ENCODE measurements at regions not wholly inside any gene's neighbourhood (a gene's known extent, or its start where the extent isn't known, plus 50 kb on each side); places are given as distances from the start of the nearest gene placed in this dataset.
"Not testable (repeated sequence)": the region's sequence is repeated elsewhere in the genome, so short reads cannot be mapped to it uniquely, and the experiment has no call there.

DNA sequence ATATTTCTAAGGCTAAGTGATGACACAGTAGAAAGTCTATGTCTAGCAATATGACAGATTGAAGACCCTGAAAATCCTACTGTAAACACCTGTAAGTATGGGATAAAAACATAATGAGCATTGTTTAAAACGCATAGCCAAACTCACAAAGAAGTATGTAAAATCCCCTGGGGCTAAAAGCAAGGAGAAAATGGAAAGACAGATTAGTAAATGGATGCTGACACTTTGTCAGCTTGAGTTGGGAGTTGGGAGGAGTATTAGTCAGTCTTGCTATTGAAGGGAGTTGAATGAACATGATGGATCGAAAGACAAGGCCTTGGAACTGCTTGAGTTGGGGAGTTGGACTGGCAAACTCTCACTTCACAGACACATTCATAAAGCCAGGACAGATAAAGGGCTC, 79.0 kb upstream of the PRKD1 start:
- no peaks in the 10 kb centered on the region for H3K9me3 ChIP-seq (ENCODE audit: control insufficient read depth in 2 of 2, low read length in 2 of 2)
- DNase-seq = no peak
- no peak for ATAC-seq (ENCODE audit: low read depth in 2 of 2)
- no peaks in the 10 kb centered on the region for H3K27me3 ChIP-seq (ENCODE audit: control insufficient read depth, insufficient read depth, low read length)
- peaks cover 0 to 12% (median 6%) of the 10 kb centered on the region in 7 donors for H3K9me3 Mint-ChIP-seq
- no peaks in the 10 kb centered on the region for H3K27me3 Mint-ChIP-seq
- H3K27ac Mint-ChIP-seq = no peak overlapping the region
- H3K4me1 Mint-ChIP-seq = no peaks in the 10 kb centered on the region
- H3K4me3 Mint-ChIP-seq = no peak overlapping the region
- no peak overlapping the region for H3K4me3 ChIP-seq (ENCODE audit: low read depth, low read length)
- H3K36me3 ChIP-seq (ENCODE audit: control insufficient read depth, insufficient read depth, low read length) = no peaks in the 10 kb centered on the region
- no peaks in the 10 kb centered on the region for H3K4me1 ChIP-seq (ENCODE audit: control insufficient read depth, insufficient read depth, low read length, poor library complexity, severe bottlenecking)
- no peak overlapping the region for H3K27ac ChIP-seq (ENCODE audit: insufficient read depth, low read length, poor library complexity, severe bottlenecking)
- H3K36me3 Mint-ChIP-seq = no peaks in the 10 kb centered on the region

DNA sequence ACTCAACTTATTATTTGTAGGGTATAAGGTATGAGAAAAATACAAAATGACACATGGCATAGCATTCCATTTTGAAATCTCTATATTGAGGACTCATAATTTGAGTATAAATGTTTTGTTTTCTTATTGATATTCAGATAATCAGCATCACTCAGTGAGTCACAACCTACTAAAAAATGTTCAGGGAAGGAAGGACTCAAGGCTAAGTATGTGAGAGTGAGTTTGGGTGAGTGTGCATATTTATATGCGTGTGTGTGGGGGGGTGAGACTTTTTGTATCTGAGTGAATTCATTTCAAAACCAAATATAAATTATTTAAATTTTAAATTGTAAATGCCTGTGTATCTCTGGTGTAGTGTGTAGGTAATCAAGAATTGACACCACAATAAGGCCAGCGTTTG, 87.8 kb upstream of the PRKD1 start:
- H3K4me3 ChIP-seq (ENCODE audit: low read depth, low read length) = no peak overlapping the region
- no peaks in the 10 kb centered on the region for H3K4me1 ChIP-seq (ENCODE audit: control insufficient read depth, insufficient read depth, low read length, poor library complexity, severe bottlenecking)
- Mint-ChIP-seq H3K4me3 (no peak overlapping the region), H3K27ac (no peak overlapping the region), H3K4me1 (no peaks in the 10 kb centered on the region), H3K36me3 (no peaks in the 10 kb centered on the region), H3K9me3 (peaks cover 2 to 24% (median 7%) of the 10 kb centered on the region in 7 donors), H3K27me3 (no peaks in the 10 kb centered on the region)
- no peaks in the 10 kb centered on the region for H3K36me3 ChIP-seq (ENCODE audit: control insufficient read depth, insufficient read depth, low read length)
- H3K27ac ChIP-seq (ENCODE audit: insufficient read depth, low read length, poor library complexity, severe bottlenecking) = no peak overlapping the region
- ATAC-seq (ENCODE audit: low read depth in 2 of 2) (no peak), DNase-seq (no peak)
- H3K27me3 ChIP-seq (ENCODE audit: control insufficient read depth, insufficient read depth, low read length) = no peaks in the 10 kb centered on the region
- no peaks in the 10 kb centered on the region for H3K9me3 ChIP-seq (ENCODE audit: control insufficient read depth in 2 of 2, low read length in 2 of 2)

DNA sequence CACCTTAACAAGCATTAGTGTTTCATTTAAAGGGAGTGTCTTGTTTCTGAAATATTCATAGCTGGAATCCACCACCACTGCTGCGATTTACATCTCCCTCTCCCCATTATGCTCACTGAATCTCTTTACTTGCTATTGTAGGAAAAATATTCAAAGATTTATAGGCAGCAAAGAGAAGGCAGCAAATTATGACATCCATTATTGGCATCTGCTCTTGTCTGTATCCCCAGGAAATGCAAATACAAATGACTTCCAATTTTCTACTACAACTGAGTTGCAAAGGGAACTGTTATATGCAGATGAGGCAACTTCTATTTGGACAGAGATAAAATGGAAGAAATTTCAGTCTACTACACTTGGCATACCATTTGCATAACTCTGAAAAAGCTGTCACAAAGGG, 88.4 kb upstream of the PRKD1 start:
- no peaks in the 10 kb centered on the region for H3K9me3 ChIP-seq (ENCODE audit: control insufficient read depth in 2 of 2, low read length in 2 of 2)
- no peak overlapping the region for H3K4me3 ChIP-seq (ENCODE audit: low read depth, low read length)
- ATAC-seq (ENCODE audit: low read depth in 2 of 2) (no peak), DNase-seq (no peak)
- Mint-ChIP-seq H3K4me1 (no peaks in the 10 kb centered on the region), H3K36me3 (no peaks in the 10 kb centered on the region), H3K27ac (no peak overlapping the region), H3K27me3 (no peaks in the 10 kb centered on the region), H3K9me3 (peaks cover 2 to 24% (median 7%) of the 10 kb centered on the region in 7 donors), H3K4me3 (no peak overlapping the region)
- H3K27me3 ChIP-seq (ENCODE audit: control insufficient read depth, insufficient read depth, low read length) = no peaks in the 10 kb centered on the region
- no peaks in the 10 kb centered on the region for H3K4me1 ChIP-seq (ENCODE audit: control insufficient read depth, insufficient read depth, low read length, poor library complexity, severe bottlenecking)
- no peak overlapping the region for H3K27ac ChIP-seq (ENCODE audit: insufficient read depth, low read length, poor library complexity, severe bottlenecking)
- no peaks in the 10 kb centered on the region for H3K36me3 ChIP-seq (ENCODE audit: control insufficient read depth, insufficient read depth, low read length)

DNA sequence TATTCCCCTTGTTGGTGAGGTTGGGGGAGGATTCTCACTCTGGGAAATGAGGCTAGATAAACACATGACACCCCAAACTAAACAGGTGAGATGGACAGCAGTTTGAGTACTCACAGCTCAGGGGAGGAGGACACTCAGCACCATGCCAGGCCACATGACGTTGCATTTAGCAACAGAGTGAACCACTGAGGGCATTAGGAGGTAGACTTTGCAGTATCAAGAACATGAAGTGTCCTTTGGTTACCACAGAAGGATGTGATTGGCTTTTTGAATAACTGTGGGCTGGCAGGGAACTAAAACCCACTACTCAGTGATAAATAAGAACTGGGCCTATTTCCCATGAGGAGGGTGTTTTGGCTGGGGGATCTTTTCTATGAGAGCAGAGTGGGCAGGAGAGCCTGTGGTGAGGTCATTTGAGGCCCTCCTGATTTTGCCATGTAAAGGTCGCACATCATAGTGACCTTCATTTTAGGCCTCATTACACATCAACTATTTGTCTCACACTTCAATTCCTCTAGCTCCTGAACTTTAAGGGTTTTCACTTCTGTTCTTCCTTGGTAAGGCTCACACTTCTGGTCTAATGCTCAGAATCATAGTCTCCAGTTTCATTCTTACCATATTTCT, 89.8 kb upstream of the PRKD1 start:
- Histone ChIP-seq H3K4me3 (ENCODE audit: low read depth, low read length) (no peak overlapping the region), H3K27me3 (ENCODE audit: control insufficient read depth, insufficient read depth, low read length) (no peaks in the 10 kb centered on the region), H3K4me1 (ENCODE audit: control insufficient read depth, insufficient read depth, low read length, poor library complexity, severe bottlenecking) (no peaks in the 10 kb centered on the region), H3K9me3 (ENCODE audit: control insufficient read depth in 2 of 2, low read length in 2 of 2) (no peaks in the 10 kb centered on the region), H3K27ac (ENCODE audit: insufficient read depth, low read length, poor library complexity, severe bottlenecking) (no peak overlapping the region), H3K36me3 (ENCODE audit: control insufficient read depth, insufficient read depth, low read length) (no peaks in the 10 kb centered on the region)
- Mint-ChIP-seq H3K36me3 (no peaks in the 10 kb centered on the region), H3K4me1 (no peaks in the 10 kb centered on the region), H3K9me3 (peaks cover 0 to 20% (median 5%) of the 10 kb centered on the region in 7 donors), H3K27me3 (no peaks in the 10 kb centered on the region), H3K4me3 (no peak overlapping the region), H3K27ac (no peak overlapping the region)
- DNase-seq (no peak), ATAC-seq (ENCODE audit: low read depth in 2 of 2) (no peak)

DNA sequence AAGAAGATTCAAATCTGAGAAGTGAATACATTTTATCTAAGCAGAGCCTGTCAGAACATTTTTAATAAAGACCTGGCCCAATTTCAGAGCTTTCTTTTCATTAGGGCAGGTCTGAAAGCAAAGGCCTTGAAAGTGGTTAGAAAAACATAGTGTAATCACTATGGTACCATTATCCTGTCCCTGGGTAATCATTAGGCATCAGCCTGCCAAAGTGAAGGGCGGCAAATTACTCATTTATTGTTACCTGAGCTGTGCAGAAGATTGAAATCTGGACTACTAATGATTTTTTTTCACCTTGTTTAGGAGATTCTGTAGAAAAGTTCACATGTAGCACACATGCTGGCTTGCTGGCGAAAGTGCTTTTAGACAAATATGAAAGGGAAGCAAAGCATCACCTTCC, 92.6 kb upstream of the PRKD1 start:
- no peak overlapping the region for H3K4me3 Mint-ChIP-seq
- no peaks in the 10 kb centered on the region for H3K27me3 ChIP-seq (ENCODE audit: control insufficient read depth, insufficient read depth, low read length)
- no peaks in the 10 kb centered on the region for H3K9me3 ChIP-seq (ENCODE audit: control insufficient read depth in 2 of 2, low read length in 2 of 2)
- no peaks in the 10 kb centered on the region for H3K36me3 ChIP-seq (ENCODE audit: control insufficient read depth, insufficient read depth, low read length)
- no peaks in the 10 kb centered on the region for H3K36me3 Mint-ChIP-seq
- no peaks in the 10 kb centered on the region for H3K4me1 ChIP-seq (ENCODE audit: control insufficient read depth, insufficient read depth, low read length, poor library complexity, severe bottlenecking)
- H3K9me3 Mint-ChIP-seq = peaks cover 0 to 28% (median 8%) of the 10 kb centered on the region in 7 donors
- no peak overlapping the region for H3K27ac Mint-ChIP-seq
- no peak overlapping the region for H3K27ac ChIP-seq (ENCODE audit: insufficient read depth, low read length, poor library complexity, severe bottlenecking)
- H3K27me3 Mint-ChIP-seq = peaks cover 4% of the 10 kb centered on the region
- no peaks in the 10 kb centered on the region for H3K4me1 Mint-ChIP-seq
- DNase-seq (no peak), ATAC-seq (ENCODE audit: low read depth in 2 of 2) (no peak)
- H3K4me3 ChIP-seq (ENCODE audit: low read depth, low read length) = no peak overlapping the region

DNA sequence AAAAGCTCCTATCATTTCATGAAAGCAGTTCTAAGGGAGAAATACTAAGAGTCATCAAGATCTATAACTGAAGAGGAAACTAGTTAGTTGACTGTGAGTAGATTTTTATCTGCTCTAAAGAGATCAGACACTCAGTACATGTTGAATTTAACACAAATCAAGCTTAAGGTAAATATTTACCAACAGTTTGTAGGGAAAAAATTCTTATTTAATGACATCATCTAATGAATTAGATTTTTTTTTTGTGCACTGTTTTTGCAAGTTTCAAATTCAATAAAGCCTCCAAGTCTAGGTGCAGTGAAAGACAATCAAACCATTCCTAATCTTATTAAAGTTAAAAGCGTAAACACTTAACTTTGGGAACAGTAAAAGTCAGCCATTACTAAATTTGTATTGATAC, 93.0 kb upstream of the PRKD1 start:
- H3K4me1 Mint-ChIP-seq = no peaks in the 10 kb centered on the region
- peaks cover 4% of the 10 kb centered on the region for H3K27me3 Mint-ChIP-seq
- H3K27ac Mint-ChIP-seq = no peak overlapping the region
- no peak overlapping the region for H3K4me3 Mint-ChIP-seq
- Histone ChIP-seq H3K4me1 (ENCODE audit: control insufficient read depth, insufficient read depth, low read length, poor library complexity, severe bottlenecking) (no peaks in the 10 kb centered on the region), H3K27me3 (ENCODE audit: control insufficient read depth, insufficient read depth, low read length) (no peaks in the 10 kb centered on the region), H3K4me3 (ENCODE audit: low read depth, low read length) (no peak overlapping the region), H3K36me3 (ENCODE audit: control insufficient read depth, insufficient read depth, low read length) (no peaks in the 10 kb centered on the region), H3K27ac (ENCODE audit: insufficient read depth, low read length, poor library complexity, severe bottlenecking) (no peak overlapping the region), H3K9me3 (ENCODE audit: control insufficient read depth in 2 of 2, low read length in 2 of 2) (no peaks in the 10 kb centered on the region)
- H3K9me3 Mint-ChIP-seq = peaks cover 0 to 28% (median 8%) of the 10 kb centered on the region in 7 donors
- no peaks in the 10 kb centered on the region for H3K36me3 Mint-ChIP-seq
- ATAC-seq (ENCODE audit: low read depth in 2 of 2) (no peak), DNase-seq (no peak)

DNA sequence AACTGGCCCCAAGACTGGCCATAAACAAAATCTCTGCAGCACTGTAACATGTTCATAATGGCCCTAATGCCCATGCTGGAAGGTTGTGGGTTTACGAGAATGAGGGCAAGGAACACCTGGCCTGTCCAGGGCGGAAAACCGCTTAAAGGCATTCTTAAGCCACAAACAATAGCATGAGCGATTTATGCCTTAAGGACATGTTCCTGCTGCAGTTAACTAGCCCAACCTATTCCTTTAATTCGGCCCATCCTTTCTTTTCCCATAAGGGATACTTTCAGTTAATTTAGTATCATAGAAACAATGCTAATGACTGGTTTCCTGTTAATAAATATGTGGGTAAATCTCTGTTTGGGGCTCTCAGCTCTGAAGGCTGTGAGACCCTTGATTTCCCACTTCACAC, 95.7 kb upstream of the PRKD1 start:
- H3K9me3 ChIP-seq (ENCODE audit: control insufficient read depth in 2 of 2, low read length in 2 of 2); ATAC-seq (ENCODE audit: low read depth in 2 of 2); H3K27me3 Mint-ChIP-seq; H3K27ac Mint-ChIP-seq; H3K4me1 ChIP-seq (ENCODE audit: control insufficient read depth, insufficient read depth, low read length, poor library complexity, severe bottlenecking); H3K36me3 ChIP-seq (ENCODE audit: control insufficient read depth, insufficient read depth, low read length); H3K4me3 ChIP-seq (ENCODE audit: low read depth, low read length); H3K27ac ChIP-seq (ENCODE audit: insufficient read depth, low read length, poor library complexity, severe bottlenecking); H3K4me1 Mint-ChIP-seq; H3K27me3 ChIP-seq (ENCODE audit: control insufficient read depth, insufficient read depth, low read length); H3K4me3 Mint-ChIP-seq; DNase-seq; H3K36me3 Mint-ChIP-seq: not testable (repeated sequence)
- H3K9me3 Mint-ChIP-seq = peaks cover 0 to 24% (median 8%) of the 10 kb centered on the region in 7 donors

DNA sequence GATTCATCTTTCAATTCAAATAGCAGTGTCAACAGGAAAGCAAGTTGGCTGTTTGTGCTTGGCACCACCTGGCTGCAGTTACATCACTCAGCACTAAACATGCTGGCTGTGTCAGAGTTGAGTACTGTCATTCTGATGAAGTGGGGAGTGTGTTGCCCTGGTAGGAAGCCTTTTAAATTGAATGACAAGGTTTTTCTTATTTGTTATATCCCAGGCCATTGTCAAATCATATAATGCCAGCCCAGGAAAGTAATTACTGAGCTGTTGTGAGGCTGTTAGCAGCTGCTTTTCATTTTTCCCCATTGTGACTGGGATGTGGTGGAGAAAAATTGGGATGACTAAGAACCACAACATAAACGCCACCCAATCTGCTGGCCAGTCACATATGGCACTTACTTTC, 106.5 kb upstream of the PRKD1 start:
- Histone ChIP-seq H3K27ac (ENCODE audit: insufficient read depth, low read length, poor library complexity, severe bottlenecking) (no peak overlapping the region), H3K36me3 (ENCODE audit: control insufficient read depth, insufficient read depth, low read length) (no peaks in the 10 kb centered on the region), H3K4me3 (ENCODE audit: low read depth, low read length) (no peak overlapping the region), H3K9me3 (ENCODE audit: control insufficient read depth in 2 of 2, low read length in 2 of 2) (peaks cover 0 to 8% of the 10 kb centered on the region in 2 experiments), H3K27me3 (ENCODE audit: control insufficient read depth, insufficient read depth, low read length) (no peaks in the 10 kb centered on the region), H3K4me1 (ENCODE audit: control insufficient read depth, insufficient read depth, low read length, poor library complexity, severe bottlenecking) (no peaks in the 10 kb centered on the region)
- Mint-ChIP-seq H3K4me1 (no peaks in the 10 kb centered on the region), H3K27ac (no peak overlapping the region), H3K27me3 (no peaks in the 10 kb centered on the region), H3K4me3 (no peak overlapping the region), H3K9me3 (peaks cover 2 to 17% (median 6%) of the 10 kb centered on the region in 7 donors), H3K36me3 (no peaks in the 10 kb centered on the region)
- no peak for DNase-seq
- ATAC-seq (ENCODE audit: low read depth in 2 of 2) = no peak
